Activated naive CD4-positive, alpha-beta T cell treated with anti-CD3 and anti-CD28 coated beads, Interleukin-2, amount 10 ng/mL, durations not matched to agents 7 days and 5 days (primary cell): ENCODE measurements at regions not wholly inside any gene's neighbourhood (a gene's known extent, or its start where the extent isn't known, plus 50 kb on each side); places are given as distances from the start of the nearest gene placed in this dataset.

ENCODE experiments used
- CTCF ChIA-PET: fragments of 350-600 bp; sonication (Branson Sonifier 250); formaldehyde crosslinking; loops from one replicate; lab custom pipeline; 2021; ENCODE audit warnings: antibody characterized with exemption; lab: Charles Lee
- DNase-seq: peaks from one replicate; pipeline ENCODE4 v3.0.0-alpha.2; 2020
- H3K27ac Mint-ChIP-seq: one replicate; pipeline ENCODE4 v1.8.0; 2021; ENCODE audit warnings: mild to moderate bottlenecking, moderate library complexity, mixed read lengths
- H3K27me3 Mint-ChIP-seq: one replicate; pipeline ENCODE4 v1.8.0; 2021; ENCODE audit warnings: mild to moderate bottlenecking, mixed read lengths
- H3K36me3 Mint-ChIP-seq: one replicate; pipeline ENCODE4 v1.8.0; 2021; ENCODE audit warnings: mixed read lengths
- H3K4me1 Mint-ChIP-seq: one replicate; pipeline ENCODE4 v1.8.0; 2021; ENCODE audit warnings: mixed read lengths
- H3K4me3 Mint-ChIP-seq: one replicate; pipeline ENCODE4 v1.8.0; 2021; ENCODE audit warnings: mild to moderate bottlenecking, moderate library complexity, mixed read lengths
- H3K9me3 Mint-ChIP-seq: one replicate; pipeline ENCODE4 v1.8.0; 2021; ENCODE audit warnings: mixed read lengths

DNA sequence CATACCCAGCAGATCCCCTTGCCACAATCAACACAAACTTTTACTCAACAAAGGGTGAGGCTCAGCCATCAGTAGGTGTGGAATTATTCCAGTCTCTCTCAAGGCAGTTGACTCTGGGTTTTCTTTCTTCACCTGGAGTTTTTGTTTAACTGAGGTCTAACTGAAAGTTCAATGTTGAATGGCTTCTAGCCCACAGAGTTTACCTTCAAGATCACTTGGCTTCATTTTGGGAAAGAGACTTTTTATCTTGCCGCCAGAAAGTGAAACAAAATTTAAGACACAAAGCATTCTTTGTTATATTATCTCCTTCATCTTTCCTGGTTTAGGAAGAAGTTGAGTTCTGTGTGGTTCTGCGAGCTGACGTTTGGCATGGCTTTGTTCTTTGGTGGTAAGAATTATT, 83.8 kb upstream of the RASGEF1B start:
- peaks cover 9% of the 10 kb centered on the region for H3K4me1 Mint-ChIP-seq

DNA sequence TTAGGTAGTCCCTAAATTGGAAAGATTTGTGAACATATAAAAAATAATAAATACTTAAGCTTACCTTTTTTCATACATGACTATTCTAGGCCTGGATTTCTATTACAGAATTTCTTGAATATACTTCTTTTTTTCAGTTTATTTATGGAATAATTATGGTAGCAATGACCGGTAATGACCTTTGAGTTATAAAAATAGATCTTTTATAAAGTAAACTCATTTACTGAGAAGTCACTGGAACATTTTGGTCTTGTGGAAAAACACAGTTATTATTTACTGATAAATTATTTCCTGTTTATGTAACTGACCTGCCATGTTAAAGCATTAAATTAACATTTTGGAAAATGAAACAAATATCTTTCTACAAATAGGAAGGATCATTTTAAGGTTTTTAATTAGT, 80.4 kb upstream of the RASGEF1B start:
- Mint-ChIP-seq H3K27me3 (no peaks in the 10 kb centered on the region), H3K4me3 (no peak overlapping the region), H3K27ac (no peak overlapping the region), H3K36me3 (no peaks in the 10 kb centered on the region), H3K4me1 (peaks cover 9% of the 10 kb centered on the region), H3K9me3 (peaks cover 2% of the 10 kb centered on the region)
- no peak for DNase-seq
- CTCF ChIA-PET = no interaction called here

More for the DNA sequence above, 83.8 kb upstream of the RASGEF1B start:
- Mint-ChIP-seq H3K36me3 (no peaks in the 10 kb centered on the region), H3K9me3 (peaks cover 2% of the 10 kb centered on the region), H3K27ac (no peak overlapping the region), H3K4me3 (no peak overlapping the region), H3K27me3 (no peaks in the 10 kb centered on the region)
- no peak for DNase-seq
- CTCF ChIA-PET = no interaction called here

DNA sequence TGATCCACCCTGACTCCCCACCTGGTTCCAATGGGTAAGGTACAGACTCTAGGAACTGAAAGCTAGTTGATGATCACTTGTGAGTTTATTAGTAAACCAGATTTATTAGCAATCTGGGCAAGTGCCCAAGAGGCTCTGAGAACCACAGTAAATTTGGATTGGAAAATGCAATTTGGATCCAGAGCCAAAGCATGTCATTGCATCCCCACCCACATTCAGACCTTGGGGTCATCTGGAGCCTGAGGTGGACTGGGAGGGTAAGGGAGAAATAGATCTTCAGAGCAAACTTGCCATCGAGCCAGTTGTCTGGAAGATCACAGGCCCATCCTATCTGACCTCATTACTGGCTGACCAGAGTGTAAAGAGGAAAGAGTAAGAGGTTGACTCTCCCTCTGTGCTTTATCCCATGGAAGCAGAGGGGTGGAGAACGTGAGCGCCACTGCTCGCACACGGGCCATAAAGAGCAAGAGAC, 78.7 kb upstream of the RASGEF1B start:
- Mint-ChIP-seq H3K27ac (no peak overlapping the region), H3K9me3 (peaks cover 2% of the 10 kb centered on the region)
- CTCF ChIA-PET = no interaction called here

GRCh38 chr4:81549984-81550383, 78.3 kb upstream of the RASGEF1B start:
- no peaks in the 10 kb centered on the region for H3K27me3 Mint-ChIP-seq
- no peaks in the 10 kb centered on the region for H3K36me3 Mint-ChIP-seq
- H3K27ac Mint-ChIP-seq = no peak overlapping the region
- peaks cover 2% of the 10 kb centered on the region for H3K9me3 Mint-ChIP-seq
- CTCF ChIA-PET = no interaction called here
- peaks cover under 1% of the 10 kb centered on the region for H3K4me1 Mint-ChIP-seq
- no peak overlapping the region for H3K4me3 Mint-ChIP-seq
- no peak for DNase-seq

More for the DNA sequence above, 78.7 kb upstream of the RASGEF1B start:
- no peak for DNase-seq
- no peaks in the 10 kb centered on the region for H3K36me3 Mint-ChIP-seq
- H3K27me3 Mint-ChIP-seq = no peaks in the 10 kb centered on the region
- peaks cover 5% of the 10 kb centered on the region for H3K4me1 Mint-ChIP-seq
- no peak overlapping the region for H3K4me3 Mint-ChIP-seq

- Mint-ChIP-seq H3K4me1 (no peaks in the 10 kb centered on the region), H3K36me3 (no peaks in the 10 kb centered on the region), H3K27me3 (no peaks in the 10 kb centered on the region), H3K27ac (no peak overlapping the region), H3K9me3 (peaks cover 9% of the 10 kb centered on the region), H3K4me3 (no peak overlapping the region)
- CTCF ChIA-PET = no interaction called here
- DNase-seq = no peak
These were observed 75.1 kb upstream of the RASGEF1B start for GRCh38 chr4:81546777-81547176.

- Mint-ChIP-seq H3K27ac (no peak overlapping the region), H3K4me3 (no peak overlapping the region), H3K27me3 (no peaks in the 10 kb centered on the region), H3K36me3 (no peaks in the 10 kb centered on the region), H3K9me3 (peaks cover 9% of the 10 kb centered on the region), H3K4me1 (no peaks in the 10 kb centered on the region)
- DNase-seq = no peak
- CTCF ChIA-PET = no interaction called here
These were observed 69.6 kb upstream of the RASGEF1B start for GRCh38 chr4:81541161-81541945.

DNA sequence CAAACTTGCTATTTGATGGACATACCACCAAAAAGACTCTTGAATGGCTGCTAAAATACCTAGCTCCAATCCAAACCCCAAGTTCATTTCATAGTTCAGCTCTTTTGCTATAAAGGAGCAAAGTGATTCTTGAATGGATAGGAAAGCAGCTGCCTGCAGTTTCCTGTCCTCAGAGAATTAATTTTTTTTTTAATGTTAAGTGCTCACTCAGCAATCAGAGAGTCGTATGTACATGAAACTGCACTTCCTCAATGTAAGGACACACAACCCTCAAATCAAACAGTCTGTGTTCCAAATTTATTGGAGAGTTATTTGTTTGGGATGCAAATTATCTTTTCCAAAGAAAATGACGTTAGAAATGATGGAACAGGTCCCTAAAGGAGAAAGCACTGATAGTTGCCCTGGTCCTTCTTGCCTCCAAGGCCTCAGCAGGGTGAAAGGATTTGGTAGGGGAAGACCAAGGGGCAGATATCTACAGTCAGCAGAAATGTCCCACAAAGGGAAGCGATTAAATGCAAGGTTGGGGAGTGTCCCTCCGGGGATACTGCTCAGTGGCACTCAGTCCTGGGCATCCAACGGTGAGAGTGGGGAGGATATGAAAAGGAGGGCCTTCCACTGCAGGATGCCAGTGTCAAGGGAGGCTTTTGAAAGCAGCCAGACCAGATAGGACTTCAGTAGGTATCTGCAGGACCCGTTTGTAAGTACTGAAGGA, 67.2 kb upstream of the RASGEF1B start:
- Mint-ChIP-seq H3K27me3 (no peaks in the 10 kb centered on the region), H3K27ac (no peak overlapping the region), H3K9me3 (peaks cover 6% of the 10 kb centered on the region), H3K4me3 (no peak overlapping the region), H3K4me1 (no peaks in the 10 kb centered on the region), H3K36me3 (no peaks in the 10 kb centered on the region)
- CTCF ChIA-PET = no interaction called here
- no peak for DNase-seq

DNA sequence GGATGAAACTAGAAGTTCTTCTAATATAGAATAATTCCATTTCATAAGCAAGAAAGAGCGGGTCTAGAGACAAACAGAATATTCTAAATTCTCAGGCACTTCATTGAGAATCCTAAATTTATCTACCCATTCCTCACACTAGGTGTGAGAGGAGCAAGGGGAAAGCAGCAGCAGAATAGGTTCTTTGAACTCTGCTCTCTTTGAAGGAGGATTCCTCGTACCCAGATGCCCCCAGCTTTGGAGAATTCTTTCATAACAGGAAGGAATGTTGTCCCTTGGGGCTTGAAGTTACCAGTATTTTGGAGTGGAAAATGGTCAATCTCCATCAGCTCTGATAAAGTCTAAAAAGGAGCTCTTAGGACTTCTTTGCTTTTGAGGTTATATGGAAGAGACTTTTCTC, 59.7 kb upstream of the RASGEF1B start:
- CTCF ChIA-PET = no interaction called here
- no peaks in the 10 kb centered on the region for H3K4me1 Mint-ChIP-seq
- H3K4me3 Mint-ChIP-seq = no peak overlapping the region
- peaks cover 1% of the 10 kb centered on the region for H3K36me3 Mint-ChIP-seq
- DNase-seq = no peak
- no peak overlapping the region for H3K27ac Mint-ChIP-seq
- peaks cover 3% of the 10 kb centered on the region for H3K27me3 Mint-ChIP-seq
- peaks cover 5% of the 10 kb centered on the region for H3K9me3 Mint-ChIP-seq

GRCh38 chr4:81528979-81529378, 57.3 kb upstream of the RASGEF1B start:
- Mint-ChIP-seq H3K27ac (no peak overlapping the region), H3K4me1 (no peaks in the 10 kb centered on the region), H3K27me3 (peaks cover 3% of the 10 kb centered on the region), H3K4me3 (no peak overlapping the region), H3K9me3 (peaks cover 10% of the 10 kb centered on the region), H3K36me3 (peaks cover 3% of the 10 kb centered on the region)
- CTCF ChIA-PET = no interaction called here
- no peak for DNase-seq

- H3K4me1 Mint-ChIP-seq = no peaks in the 10 kb centered on the region
- H3K4me3 Mint-ChIP-seq = no peak overlapping the region
- no peak overlapping the region for H3K27ac Mint-ChIP-seq
- peaks cover 3% of the 10 kb centered on the region for H3K27me3 Mint-ChIP-seq
- DNase-seq = no peak
- peaks cover 3% of the 10 kb centered on the region for H3K36me3 Mint-ChIP-seq
- peaks cover 10% of the 10 kb centered on the region for H3K9me3 Mint-ChIP-seq
- CTCF ChIA-PET = interaction anchor here (0.6 kb wide), 1 partner anchor 21 kb away, joined by 3 read pairs; no protein-coding TSS in a partner anchor
These were observed 56.5 kb upstream of the RASGEF1B start for GRCh38 chr4:81528200-81528599.

DNA sequence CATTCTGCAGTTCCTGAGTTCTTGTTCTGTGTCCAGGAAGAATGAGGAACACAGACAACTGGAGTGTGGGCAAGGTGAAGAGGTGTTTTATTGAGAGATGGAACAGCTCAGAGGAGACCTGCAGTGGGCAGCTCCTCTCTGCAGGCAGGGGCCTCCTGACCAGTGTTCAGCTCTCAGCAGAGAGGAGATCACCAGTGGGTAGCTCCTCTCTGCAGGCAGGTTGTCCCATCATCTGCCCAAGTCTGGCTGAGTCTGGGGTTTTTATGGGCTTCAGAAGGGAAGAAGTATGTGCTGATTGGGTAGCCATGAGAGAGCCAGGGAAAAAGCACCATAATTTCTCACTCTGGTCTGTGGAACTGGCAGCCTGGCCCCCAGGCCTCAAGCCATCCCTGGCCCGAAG, 56.0 kb upstream of the RASGEF1B start:
- H3K4me1 Mint-ChIP-seq = no peaks in the 10 kb centered on the region
- H3K27ac Mint-ChIP-seq = no peak overlapping the region
- no peak for DNase-seq
- peaks cover 3% of the 10 kb centered on the region for H3K27me3 Mint-ChIP-seq
- H3K4me3 Mint-ChIP-seq = no peak overlapping the region
- H3K9me3 Mint-ChIP-seq = peaks cover 10% of the 10 kb centered on the region
- H3K36me3 Mint-ChIP-seq = peaks cover 3% of the 10 kb centered on the region
- CTCF ChIA-PET = no interaction called here

GRCh38 chr4:81527115-81527514, 55.4 kb upstream of the RASGEF1B start:
- peaks cover 3% of the 10 kb centered on the region for H3K36me3 Mint-ChIP-seq
- peaks cover 3% of the 10 kb centered on the region for H3K27me3 Mint-ChIP-seq
- H3K4me1 Mint-ChIP-seq = no peaks in the 10 kb centered on the region
- no peak overlapping the region for H3K4me3 Mint-ChIP-seq
- H3K27ac Mint-ChIP-seq = no peak overlapping the region
- CTCF ChIA-PET = no interaction called here
- peaks cover 10% of the 10 kb centered on the region for H3K9me3 Mint-ChIP-seq
- DNase-seq = no peak

GRCh38 chr4:81526706-81527105, 55.0 kb upstream of the RASGEF1B start:
- Mint-ChIP-seq H3K36me3 (peaks cover 3% of the 10 kb centered on the region), H3K27ac (no peak overlapping the region), H3K4me1 (no peaks in the 10 kb centered on the region), H3K4me3 (no peak overlapping the region), H3K9me3 (peaks cover 10% of the 10 kb centered on the region), H3K27me3 (peaks cover 3% of the 10 kb centered on the region)
- no peak for DNase-seq
- CTCF ChIA-PET = no interaction called here

DNA sequence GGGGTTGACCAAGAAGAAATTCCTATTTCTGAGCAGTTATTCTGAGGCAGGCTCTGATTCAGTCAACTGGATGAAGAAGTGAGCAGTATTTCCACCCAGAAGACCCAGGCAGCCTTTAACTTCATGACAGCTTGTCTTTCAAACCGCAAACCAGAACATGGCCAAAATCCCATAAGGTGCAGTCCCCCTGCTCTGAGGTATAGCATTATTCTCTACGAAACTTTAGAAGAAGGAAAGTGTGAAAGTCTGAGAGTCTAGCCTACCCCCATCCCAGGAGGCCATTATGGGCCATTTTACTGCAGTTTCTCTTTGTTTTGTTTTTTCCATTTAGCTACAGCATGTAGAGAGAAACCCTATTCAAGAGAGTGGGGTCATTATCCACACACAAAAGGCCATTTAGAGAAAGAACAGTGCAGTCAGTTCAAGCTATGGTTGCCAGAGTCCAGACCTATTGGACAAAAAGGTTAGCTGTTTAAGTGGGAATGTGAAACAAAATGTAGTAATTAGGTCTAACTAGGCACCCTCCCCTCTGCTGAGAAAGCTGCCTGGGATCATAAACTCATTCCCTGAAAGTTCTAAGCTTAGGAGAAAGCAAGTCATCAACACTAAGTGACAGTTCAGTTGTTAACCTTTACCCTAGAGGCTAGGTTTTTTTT, 52.1 kb upstream of the RASGEF1B start:
- Mint-ChIP-seq H3K4me3 (no peak overlapping the region), H3K27ac (no peak overlapping the region), H3K27me3 (peaks cover 3% of the 10 kb centered on the region), H3K4me1 (no peaks in the 10 kb centered on the region), H3K36me3 (peaks cover 3% of the 10 kb centered on the region), H3K9me3 (peaks cover 10% of the 10 kb centered on the region)
- CTCF ChIA-PET = no interaction called here
- DNase-seq = no peak
